SU-DHL-6 (cell line): ENCODE measurements at regions not wholly inside any gene's neighbourhood (a gene's known extent, or its start where the extent isn't known, plus 50 kb on each side); places are given as distances from the start of the nearest gene placed in this dataset.

Experiments
- EZH2phosphoT487 ChIP-seq: fragments of 200-600 bp; sonication (generic), shearing (Covaris generic); conservative IDR thresholded peaks from 2 replicates; pipeline ENCODE4 v1.6.1; 2018; ENCODE audit warnings: mild to moderate bottlenecking, antibody characterized with exemption, low read length, moderate library complexity, mixed read lengths
- TF ChIP-seq, protein P1 (sequence below): fragments of 200-600 bp; sonication (generic); IDR thresholded peaks from one replicate; pipeline ENCODE4 v1.5.1; 2017; ENCODE audit warnings: antibody characterized with exemption, mild to moderate bottlenecking, low read length, moderate library complexity; ENCODE audit not compliant: insufficient read depth, poor library complexity, severe bottlenecking

DNA sequence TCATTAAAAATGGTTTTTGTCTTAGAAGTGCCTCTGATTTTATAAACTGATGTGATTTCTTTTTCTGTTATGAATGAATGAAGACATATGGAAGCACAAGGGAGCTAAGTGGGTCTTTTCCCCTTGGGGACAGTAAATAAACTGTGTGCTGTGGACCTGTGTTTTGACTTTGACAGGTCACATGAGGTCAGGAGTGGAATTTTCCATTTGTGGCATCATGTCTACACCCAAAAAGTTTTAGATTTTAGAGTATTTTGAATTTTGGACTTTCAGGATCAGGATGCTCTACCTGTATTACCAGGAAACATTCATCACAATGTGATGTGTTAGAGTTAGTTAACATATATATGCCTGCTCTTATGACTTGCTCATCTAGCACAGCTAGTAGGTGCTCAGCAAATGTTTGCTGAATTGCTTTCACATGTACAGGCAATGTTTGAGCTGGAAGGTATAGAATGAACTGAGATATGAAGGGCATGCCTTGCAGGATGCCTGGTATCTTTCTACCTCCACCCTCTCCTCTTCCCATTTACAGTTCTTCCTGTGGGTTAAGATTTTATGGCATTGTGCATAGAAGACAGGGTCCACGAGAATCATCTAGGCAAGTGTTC is 73.2 kb upstream of the NR3C1 start:
- TF ChIP-seq, protein P1, sequence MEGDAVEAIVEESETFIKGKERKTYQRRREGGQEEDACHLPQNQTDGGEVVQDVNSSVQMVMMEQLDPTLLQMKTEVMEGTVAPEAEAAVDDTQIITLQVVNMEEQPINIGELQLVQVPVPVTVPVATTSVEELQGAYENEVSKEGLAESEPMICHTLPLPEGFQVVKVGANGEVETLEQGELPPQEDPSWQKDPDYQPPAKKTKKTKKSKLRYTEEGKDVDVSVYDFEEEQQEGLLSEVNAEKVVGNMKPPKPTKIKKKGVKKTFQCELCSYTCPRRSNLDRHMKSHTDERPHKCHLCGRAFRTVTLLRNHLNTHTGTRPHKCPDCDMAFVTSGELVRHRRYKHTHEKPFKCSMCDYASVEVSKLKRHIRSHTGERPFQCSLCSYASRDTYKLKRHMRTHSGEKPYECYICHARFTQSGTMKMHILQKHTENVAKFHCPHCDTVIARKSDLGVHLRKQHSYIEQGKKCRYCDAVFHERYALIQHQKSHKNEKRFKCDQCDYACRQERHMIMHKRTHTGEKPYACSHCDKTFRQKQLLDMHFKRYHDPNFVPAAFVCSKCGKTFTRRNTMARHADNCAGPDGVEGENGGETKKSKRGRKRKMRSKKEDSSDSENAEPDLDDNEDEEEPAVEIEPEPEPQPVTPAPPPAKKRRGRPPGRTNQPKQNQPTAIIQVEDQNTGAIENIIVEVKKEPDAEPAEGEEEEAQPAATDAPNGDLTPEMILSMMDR = no peak
- TF ChIP-seq EZH2phosphoT487 = no peak
